GM12875 (cell line): ENCODE measurements at regions not wholly inside any gene's neighbourhood (a gene's known extent, or its start where the extent isn't known, plus 50 kb on each side); places are given as distances from the start of the nearest gene placed in this dataset.

Source experiments
- H3K4me3 ChIP-seq: one replicate; pipeline ENCODE4 v1.5.1; 2011; ENCODE audit warnings: low read depth, low read length, control low read depth
- TF ChIP-seq, protein P1 (sequence below): IDR thresholded peaks from 2 replicates; pipeline ENCODE4 v1.5.1; 2011; ENCODE audit warnings: low read depth, mild to moderate bottlenecking, control low read depth, inconsistent platforms, low read length, moderate library complexity, borderline replicate concordance; ENCODE audit not compliant: insufficient read depth

DNA sequence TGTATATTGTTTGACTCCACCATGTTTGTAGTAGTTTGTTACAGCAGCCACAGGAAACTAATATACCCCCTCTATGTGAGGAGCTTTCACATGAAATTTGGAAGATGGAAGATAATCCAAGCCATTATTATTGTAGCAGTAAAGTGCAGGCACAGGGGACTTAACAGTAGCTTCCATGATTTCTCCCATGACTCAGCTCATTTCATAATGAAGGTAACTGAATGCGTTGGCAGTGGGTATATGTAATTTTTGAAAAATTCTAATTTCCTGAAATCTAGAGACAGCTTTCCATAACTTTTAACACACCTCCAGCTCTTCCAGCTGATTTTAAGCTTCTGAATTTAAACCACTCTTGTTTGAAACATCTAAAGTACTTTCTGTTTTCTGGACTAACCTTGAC, 181.2 kb downstream of the NR4A2 start:
- H3K4me3 ChIP-seq: no peak overlapping the region
- TF ChIP-seq, protein P1, sequence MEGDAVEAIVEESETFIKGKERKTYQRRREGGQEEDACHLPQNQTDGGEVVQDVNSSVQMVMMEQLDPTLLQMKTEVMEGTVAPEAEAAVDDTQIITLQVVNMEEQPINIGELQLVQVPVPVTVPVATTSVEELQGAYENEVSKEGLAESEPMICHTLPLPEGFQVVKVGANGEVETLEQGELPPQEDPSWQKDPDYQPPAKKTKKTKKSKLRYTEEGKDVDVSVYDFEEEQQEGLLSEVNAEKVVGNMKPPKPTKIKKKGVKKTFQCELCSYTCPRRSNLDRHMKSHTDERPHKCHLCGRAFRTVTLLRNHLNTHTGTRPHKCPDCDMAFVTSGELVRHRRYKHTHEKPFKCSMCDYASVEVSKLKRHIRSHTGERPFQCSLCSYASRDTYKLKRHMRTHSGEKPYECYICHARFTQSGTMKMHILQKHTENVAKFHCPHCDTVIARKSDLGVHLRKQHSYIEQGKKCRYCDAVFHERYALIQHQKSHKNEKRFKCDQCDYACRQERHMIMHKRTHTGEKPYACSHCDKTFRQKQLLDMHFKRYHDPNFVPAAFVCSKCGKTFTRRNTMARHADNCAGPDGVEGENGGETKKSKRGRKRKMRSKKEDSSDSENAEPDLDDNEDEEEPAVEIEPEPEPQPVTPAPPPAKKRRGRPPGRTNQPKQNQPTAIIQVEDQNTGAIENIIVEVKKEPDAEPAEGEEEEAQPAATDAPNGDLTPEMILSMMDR: no peak

DNA sequence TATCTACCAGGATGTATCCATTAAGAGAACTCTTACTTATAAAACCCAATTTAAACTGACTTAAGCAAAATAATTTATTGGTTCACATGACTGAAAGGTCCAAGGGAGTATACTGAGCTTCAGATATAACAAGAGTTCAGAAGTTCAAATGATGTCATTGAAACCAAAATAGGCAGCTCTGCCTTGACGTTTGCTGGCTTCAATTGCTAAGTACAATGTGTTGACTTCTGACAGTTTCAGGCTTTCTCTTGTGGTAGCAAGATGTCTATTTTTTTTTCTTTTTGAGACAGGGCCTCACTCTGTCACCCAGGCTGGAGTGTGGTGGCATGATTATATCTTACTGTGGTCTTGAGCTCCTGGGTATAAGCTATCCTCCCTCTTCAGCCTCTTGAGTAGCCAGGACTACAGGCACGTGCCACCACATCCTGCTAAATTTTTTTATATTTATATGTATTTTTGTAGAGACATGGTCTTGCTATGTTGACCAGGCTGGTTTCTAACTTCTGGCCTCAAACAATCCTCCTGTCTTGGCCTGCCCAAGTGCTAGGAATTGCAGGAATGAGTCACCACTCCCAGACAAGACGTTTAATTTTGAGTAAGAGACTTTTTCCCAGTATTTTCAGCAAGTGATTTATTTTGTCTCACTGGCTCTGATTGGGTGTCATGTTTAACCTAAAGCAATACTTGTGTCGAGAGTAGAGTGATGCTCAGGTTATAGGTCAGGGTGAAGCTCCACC, 184.8 kb downstream of the NR4A2 start:
- no peak overlapping the region for H3K4me3 ChIP-seq
- TF ChIP-seq, protein P1: no peak

DNA sequence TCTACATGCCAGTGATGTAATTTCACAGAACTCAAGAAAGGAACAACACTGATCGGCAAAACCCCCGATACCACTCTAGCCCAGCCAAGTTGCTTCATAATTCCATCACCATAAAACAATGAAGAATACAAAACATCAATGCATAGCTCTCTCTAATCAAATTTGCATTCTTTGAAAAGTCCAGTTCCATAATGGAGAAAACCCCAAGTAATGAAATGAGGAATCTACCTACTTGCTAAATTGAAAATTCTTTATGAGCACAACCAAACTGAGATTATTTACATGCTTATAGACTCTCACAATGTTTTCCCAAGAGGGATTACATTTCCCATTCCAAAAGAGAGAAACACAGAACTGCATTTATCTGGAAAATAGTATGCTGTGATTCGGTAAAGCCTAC, 186.5 kb downstream of the NR4A2 start:
- TF ChIP-seq, protein P1: no peak
- H3K4me3 ChIP-seq: no peak overlapping the region

DNA sequence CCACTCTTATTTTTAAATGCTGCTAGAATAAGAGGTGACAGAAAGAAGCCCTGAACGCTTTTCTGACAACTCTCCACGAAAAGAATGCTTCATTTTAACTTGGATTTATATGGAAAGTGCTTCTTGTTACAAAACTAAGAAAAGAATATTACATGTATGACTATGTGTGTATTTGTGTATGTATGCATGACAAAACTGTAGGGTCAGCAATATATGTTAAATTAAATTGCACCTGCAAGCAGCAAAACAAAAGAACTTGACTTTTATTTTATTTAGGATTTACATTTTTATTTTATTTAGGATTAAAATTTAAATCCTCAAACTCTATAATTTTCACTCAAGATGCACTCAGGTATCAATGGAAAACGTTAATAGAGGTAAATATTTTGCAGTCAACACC, 187.1 kb downstream of the NR4A2 start:
- TF ChIP-seq, protein P1: no peak

DNA sequence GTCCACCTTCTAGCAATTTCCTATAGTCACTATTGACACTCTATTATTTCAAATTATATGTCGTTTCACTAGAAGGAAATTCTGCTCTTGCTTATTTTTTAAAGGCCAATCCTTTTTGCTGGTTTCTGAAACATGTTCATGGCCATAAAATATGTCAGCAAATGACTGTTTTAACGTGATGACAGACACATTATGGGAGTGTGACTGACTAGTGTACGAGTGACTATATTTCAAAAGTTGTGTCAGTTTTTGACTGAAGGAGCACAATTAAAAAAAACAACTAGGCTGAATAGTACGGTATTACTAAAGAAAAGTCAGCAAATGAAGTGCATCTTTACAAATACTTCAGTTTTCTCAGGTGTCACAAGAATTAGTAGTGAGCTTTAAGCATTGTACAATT, 196.0 kb downstream of the NR4A2 start:
- TF ChIP-seq, protein P1: no peak
- H3K4me3 ChIP-seq: no peak overlapping the region

More for the DNA sequence above, 187.1 kb downstream of the NR4A2 start:
- H3K4me3 ChIP-seq: no peak overlapping the region

DNA sequence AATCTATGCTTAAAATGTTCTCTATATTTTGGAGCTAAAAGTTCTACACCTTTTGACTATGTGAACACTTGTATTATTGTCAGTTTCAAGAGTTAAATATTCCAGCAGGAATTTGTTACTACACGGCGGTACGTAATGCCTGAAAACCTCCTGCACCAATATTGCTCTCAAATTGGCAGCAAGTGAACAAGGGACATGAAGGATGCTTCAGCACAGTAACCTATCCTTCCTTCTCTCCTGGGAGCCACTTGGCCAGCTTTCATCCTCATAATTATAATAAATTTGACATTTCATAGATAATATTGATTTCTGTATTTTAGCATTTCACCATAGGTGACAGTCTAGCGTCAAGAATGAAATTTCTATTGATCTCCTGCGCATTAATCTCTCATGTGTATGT, 197.6 kb downstream of the NR4A2 start:
- H3K4me3 ChIP-seq: no peak overlapping the region

DNA sequence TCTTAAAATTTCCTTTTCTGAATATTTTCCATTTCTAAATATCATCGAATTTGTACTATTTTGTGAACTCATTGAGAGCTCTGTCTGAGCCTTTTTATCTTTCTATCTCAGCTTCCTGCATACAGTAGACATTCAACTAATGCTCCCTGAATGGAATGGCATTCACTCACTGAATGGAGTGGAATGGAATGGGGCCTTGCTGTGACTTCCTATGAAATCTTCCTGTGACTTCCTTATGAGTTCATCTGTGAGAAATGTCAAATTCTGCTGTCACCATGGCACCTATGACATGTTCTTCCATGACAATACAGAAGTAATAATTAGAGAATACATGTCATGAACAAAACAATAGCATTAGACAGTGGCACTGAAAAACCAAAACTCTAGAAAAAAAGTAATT, 199.6 kb downstream of the NR4A2 start:
- TF ChIP-seq, protein P1: no peak
- no peak overlapping the region for H3K4me3 ChIP-seq

More for the DNA sequence above, 197.6 kb downstream of the NR4A2 start:
- TF ChIP-seq, protein P1: no peak
